CD4-positive, alpha-beta T cell treated with Interleukin-1 beta for 1 hour (primary cell): ENCODE measurements at regions not wholly inside any gene's neighbourhood (a gene's known extent, or its start where the extent isn't known, plus 50 kb on each side); places are given as distances from the start of the nearest gene placed in this dataset.
"Not testable (repeated sequence)": the region's sequence is repeated elsewhere in the genome, so short reads cannot be mapped to it uniquely, and the experiment has no call there.

ENCODE experiments used
- DNase-seq, 2 donors: peaks; one replicate each; pipeline ENCODE4 v3.0.0-alpha.2; 2020 to 2022

GRCh38 chr10:29363930-29364329 is 75.1 kb downstream of the LYZL1 start:
- DNase-seq: not testable (repeated sequence)

- DNase-seq: not testable (repeated sequence)
Observed at GRCh38 chr10:29366206-29366605, 77.3 kb downstream of the LYZL1 start.

DNA sequence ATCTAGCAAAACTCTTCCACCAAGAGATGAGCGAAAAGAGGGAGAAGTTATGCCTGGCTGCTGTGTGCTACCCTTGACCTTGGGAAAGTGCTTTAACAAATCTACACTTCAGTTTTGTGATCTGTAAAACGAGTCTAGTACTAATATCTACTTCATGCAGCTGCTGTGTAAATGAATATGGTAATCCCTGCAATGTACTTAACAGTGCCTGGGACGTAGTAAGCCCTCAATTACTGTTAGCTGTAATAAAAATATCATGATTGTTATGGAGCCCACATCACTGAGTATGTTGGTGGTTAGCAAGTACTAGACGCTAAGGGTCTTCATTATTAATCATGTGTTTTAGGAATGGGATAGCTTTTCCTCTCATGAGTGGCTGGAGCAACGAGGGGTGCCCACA is 80.5 kb downstream of the LYZL1 start:
- DNase-seq: no peak

DNA sequence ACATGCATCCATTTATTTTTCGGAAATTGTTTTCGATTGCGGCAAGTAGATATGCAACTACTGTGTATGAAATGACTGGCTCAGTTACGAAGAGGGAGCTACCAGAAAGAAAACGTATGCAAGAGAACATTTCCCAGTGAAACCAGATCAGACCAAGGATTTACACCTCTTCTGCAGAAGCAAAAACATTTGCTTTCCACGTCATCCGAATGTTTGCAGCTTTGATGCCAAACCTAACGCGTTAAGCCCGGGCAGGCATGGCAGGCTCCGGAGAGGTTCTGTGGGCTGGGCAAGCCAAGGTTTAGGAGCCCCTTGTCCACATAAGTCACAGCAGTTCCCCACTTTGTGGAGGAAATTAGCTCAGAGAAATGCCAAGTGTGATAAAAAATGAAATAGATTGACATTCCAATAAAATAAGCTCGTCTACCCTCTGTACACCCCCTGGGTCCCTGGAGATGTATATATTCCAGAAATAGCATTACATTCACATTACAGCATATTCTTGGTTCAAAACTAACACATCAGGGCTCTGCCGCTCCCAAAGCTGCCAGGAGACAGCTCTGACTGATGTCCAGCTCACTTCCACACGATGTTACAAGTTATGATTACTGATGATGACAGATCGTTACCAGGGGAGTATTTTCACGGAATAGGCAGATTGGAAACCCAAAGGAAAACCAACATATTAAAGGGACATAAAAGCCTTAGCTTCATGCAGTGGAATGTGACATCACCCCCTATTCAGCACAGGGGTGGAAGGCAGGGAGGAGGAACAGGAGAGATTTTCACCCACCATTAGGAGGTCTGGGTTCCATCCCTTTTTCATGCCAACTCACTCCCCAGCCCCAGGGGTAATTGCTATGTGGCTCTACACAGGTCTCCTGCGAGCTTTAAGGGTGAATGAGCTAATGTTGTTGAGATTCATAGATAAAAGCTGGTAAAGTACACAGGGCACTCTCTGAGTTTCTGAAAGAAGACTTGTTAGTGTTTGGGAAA is 81.5 kb downstream of the LYZL1 start:
- DNase-seq: no peak

DNA sequence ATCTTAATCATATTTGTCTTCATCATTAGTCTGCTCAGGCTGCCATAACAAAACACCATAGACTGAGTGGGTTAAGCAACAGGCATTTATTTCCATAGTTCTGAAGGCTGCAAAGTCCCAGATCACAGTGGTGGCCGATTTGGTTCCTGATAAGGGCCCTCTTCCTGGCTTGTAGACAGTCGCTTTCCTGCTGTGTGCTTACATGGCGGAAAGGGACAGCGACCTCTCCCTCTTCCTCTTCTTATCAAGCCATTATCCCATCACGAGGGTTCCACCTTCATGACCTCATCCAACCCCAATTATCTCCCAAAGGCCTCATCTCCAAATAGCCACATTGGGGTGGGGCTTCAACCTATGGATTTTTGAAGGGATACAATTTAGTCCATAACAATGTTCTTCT is 84.0 kb downstream of the LYZL1 start:
- DNase-seq: no peak

GRCh38 chr10:29374162-29374561 is 85.3 kb downstream of the LYZL1 start:
- DNase-seq: no peak

- DNase-seq: no peak
Observed at GRCh38 chr10:29375888-29376287, 87.0 kb downstream of the LYZL1 start.

DNA sequence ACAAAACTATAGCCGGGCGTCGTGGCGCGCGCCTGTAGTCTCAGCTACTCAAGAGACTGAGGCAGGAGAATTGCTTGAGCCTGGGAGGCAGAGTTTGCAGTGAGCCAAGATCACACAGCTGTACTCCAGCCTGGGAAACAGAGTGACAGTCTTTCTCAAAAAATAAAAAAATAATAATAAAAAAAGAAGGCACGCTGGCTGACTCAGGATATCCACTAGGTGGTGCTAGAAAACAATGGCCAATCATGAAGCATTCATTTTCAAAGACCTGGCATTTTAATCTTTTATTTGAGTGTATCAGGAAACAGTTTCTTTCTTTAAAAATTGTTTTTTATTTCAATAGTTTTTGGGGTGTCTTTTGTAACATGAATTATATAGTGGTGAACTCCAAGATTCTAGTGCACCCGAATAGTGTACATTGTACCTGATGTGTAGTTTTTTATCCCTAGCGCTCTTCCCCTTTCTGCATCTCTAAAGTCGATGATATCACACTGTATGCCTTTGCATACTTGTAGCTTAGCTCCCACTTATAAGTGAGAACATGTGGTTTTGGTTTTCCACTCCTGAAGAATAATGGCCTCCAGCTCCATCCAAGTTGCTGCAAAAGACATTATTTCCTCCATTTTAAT is 88.6 kb downstream of the LYZL1 start:
- DNase-seq: peak in 1 of 2 donors; percentile 26

DNA sequence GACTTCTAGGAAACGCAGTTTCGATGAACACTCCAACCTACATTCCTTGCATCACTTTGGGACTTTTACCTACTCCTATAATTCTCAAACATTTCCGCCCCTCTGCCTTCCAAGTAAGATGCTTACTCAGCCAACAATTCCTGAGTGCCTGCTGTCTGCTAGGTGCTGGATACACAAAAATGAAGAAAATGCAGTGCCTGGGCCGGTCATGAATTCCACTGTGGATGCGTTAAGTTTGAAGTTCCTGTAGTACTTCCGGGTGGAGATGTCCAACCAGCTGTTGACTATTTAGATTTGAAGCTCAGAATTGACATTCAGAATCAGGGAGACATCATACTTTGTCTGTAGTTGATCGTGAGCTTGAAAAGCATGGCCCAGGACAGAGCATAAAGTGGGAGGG is 89.2 kb downstream of the LYZL1 start:
- DNase-seq: no peak

GRCh38 chr10:29379208-29379607 is 90.3 kb downstream of the LYZL1 start:
- no peak for DNase-seq

DNA sequence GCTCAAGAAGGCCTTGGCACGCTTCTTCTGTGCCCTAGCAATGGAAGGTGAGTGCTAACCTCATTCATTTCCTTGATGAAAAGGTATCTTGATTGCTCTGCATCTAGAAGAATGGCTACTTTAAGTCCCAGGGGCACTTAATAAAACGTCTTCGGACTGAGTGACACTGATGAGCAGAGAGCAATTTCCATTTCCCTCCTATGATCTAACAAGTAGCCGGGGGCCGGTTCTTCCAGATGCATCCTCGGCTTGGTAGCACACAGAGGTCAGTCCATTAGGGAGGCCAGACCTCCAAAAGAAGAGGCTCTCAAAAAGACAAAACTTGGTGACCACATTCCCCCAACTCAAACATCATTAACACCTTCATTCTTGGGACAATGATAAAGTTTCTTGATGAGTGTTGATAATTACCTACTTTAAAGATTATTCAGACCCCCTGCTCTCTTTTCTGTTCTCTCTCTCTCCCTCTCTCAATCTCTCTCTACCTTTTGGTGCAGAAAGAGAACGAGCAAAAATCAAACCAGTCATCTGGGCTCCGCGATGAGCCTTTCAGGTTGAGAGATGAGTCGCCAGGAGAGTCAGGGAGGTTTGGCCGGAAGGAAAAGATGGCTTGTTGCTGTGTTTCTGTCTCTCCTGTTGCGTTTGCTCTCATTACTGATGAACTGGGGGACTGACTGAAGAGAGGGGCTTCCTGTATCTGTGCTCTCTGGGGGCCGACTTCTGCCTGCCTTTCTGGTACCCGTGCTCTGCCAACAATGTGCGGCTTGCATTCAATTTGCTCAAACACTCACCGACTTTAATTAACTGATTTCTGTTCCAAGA is 91.1 kb downstream of the LYZL1 start:
- DNase-seq: not testable (repeated sequence)

GRCh38 chr10:29380599-29381511 is 92.0 kb downstream of the LYZL1 start:
- not testable (repeated sequence) for DNase-seq

GRCh38 chr10:29386342-29386999 is 97.6 kb downstream of the LYZL1 start:
- DNase-seq: peak in 1 of 2 donors; percentile 45

DNA sequence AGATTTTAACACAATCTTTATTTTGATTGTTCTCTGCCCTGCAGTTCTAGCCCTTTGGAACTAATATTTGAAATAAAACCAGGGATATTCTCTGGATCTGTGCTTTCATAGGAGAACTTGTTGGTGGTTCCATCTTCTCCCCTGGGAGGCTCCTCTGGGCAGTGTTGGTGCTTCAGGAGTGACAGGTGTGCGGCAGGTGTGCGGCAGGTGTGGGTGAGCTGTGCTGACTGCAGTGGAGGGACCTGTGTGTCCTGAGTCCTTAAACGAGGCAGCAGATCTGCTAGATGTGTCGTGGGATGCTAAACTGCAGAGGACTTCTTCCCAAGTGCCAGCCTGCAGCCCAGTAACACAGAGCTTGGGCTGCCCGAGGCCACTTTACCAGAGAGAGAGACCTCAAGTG is 98.4 kb downstream of the LYZL1 start:
- no peak for DNase-seq

- not testable (repeated sequence) for DNase-seq
Observed at GRCh38 chr10:29388112-29388511, 99.2 kb downstream of the LYZL1 start.

GRCh38 chr10:29389493-29389892 is 100.6 kb downstream of the LYZL1 start:
- DNase-seq: no peak

DNA sequence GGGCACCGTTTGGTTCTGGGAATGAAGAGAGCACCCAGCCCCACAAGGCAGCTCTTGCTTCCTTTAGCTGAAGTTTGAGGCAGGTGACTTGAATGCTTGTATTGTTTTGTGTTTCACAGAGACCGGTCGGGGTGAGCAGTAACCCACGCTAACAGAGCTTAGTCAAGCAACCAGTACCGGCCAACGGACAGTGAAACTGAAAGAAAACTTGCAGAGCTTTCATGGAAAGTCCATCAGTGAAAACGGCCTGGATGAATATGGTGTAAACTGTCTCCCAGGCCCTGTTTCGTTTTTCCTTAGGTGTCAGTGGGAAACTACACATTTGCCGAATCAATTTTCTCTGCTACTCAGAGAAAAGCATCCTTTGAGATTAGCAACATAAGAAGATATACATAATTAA is 101.1 kb downstream of the LYZL1 start:
- DNase-seq: no peak

DNA sequence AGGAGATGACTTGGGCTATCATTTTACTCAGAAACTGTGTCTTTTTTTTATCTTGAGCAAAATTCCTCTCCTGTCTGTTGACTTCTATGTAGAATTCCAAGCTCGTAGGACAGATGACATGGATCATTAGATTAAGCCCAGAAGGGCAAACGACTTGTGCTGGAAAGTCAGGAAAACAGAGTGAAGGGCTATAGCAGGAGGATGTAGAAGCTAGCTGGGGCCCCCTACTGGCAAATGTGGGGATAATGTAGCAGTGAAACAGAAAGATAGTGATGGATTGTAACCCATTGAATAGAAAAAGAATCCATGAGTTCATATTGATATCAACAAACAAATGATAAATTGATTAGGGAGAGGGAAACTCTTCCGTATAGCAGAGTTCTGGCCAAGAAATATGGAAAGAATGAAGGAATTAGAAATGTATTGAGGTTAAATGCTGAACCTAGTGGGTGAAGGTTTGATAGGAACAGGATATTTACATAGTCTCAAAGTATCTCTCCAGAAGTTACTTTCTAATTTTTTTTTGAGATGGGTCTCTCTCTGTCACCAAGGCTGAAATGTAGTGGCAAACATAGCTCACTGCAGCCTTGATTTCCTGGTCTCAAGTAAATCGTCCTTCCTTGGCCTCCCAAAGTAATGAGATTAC is 103.6 kb downstream of the LYZL1 start:
- peak; percentile 5 to 40 for DNase-seq

DNA sequence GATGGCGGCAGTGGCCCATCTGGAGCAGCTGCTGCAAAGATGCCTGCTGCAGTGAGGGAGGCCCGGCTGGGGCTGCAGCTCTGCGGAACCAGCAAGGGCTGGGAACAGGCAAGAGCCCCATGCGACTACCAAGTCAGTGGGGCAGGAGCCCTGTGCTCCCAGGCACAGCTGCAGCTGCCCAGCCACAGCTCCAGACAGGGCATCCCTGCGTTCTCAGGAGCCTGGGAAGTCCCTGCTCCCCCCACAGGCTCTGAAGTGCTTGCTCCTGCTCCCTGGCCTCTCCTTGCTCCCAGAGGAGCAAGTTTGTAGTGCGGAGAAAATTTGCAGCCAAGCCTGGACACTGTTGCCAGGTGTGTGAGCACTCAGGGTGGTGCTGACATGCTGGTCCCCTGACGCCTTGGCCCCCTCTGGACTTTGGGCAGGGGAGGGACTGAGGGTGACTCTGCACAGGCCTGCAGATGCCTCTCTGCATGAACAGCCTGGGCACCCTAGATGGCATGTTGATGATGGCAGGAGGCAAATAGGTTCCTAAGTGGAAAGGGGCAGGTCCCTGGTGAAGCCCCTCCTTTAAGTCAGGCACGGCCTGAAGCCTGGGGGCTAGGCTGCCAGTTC is 105.6 kb downstream of the LYZL1 start:
- no peak for DNase-seq

DNA sequence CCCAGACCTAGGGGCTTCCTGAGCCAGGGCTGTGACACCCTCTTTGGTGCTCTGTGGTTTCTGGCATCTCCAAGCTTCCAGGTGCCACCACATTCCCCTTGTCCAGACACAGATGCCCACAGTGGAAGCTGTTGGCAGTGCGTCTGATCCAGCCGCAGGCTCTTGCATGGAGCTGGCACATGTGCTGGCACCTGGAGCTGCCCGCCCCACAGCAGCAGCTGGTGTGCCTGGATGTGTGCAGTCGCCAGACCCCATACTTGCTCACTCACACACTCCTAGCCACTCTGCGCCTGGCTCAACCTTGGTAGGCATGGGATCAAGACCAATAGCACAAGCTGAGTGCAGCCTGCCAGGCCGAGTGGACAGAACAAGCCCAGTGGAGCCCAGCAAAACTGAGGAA is 106.5 kb downstream of the LYZL1 start:
- no peak for DNase-seq

- no peak for DNase-seq
Observed at GRCh38 chr10:29397221-29397620, 108.4 kb downstream of the LYZL1 start.
